ENCODE measurements at regions not wholly inside any gene's neighbourhood (a gene's known extent, or its start where the extent isn't known, plus 50 kb on each side); places are given as distances from the start of the nearest gene placed in this dataset.

DNA sequence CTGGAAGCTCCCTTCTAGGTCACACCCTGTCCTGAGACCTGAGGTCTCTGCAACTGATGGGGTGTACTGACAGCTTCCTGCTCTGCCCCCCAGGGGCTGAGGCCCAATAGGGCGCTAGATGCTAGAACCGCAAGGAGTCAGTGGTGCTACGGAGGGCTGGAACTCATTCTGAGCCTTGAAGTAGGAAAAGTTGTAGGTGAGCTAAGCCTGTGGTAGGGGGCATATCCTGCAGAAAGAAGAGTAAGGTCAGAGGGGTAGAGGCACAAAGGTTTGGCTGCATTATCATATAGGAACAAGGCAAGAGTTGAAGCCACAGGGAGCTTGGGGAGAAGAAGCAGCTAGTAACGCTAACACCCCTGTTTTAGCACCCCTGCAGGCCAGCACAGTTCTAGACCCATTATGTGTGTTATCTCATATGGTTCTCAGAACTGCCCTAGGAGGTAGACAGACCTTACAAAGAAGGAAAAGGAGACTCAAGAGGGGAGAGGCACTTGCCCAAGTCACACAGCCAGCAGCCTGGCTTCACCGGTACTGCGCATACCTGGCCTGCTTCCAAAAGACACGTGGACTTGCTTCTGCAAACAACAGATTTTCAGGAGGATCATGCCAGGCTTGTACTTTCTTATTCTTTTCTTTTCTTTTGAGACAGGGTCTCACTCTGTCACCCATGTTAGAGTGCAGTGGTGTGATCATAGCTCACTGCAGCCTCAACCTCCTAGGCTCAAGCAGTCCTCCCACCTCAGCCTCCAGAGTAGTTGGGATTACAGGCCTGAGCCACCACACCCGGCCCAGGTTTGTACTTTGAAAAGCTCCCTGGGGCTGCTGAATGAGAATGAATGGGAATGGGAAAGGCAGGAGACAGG is 156.1 kb downstream of the MRPL14 start:
- FAIRE-seq, result no peak
- in situ Hi-C loops (cut with HindIII; ENCODE audit: extremely low pct_ligation_motif_present, low pct_unique_long_range_greater_than_20kb), result no loop called here
- H2AFZ ChIP-seq (ENCODE audit: low read length), result no peak overlapping the region
- H3K4me3 ChIP-seq (replicated peaks in 1 of 3; ENCODE audit: insufficient read depth in 1 of 3, low read depth in 2 of 3, low read length in 3 of 3), result no peak overlapping the region
- ATAC-seq, result peak; percentile 35; the same call in 2 of the 3 replicates
- no peak for DNase-seq (ENCODE audit: low spot score)
- intact Hi-C loops (cut with micrococcal nuclease; ENCODE audit: unreplicated experiment), result no loop called here
- CTCF ChIA-PET (ENCODE audit: low intra/inter-chr PET ratio, low total read pairs), result no interaction called here
- peak overlapping the region; percentile 10; the same call in 1 of the 2 replicates for H3K4me2 ChIP-seq (ENCODE audit: low read depth, low read length)
- H3K4me1 ChIP-seq (ENCODE audit: insufficient read depth, low read length), result peaks cover 38% of the 10 kb centered on the region
- POLR2A ChIA-PET, result no interaction called here
- TF ChIP-seq ZNF572 (CRISPR knock-in tag; IDR thresholded peaks at IDR 0.05), result no peak
- no peak for TF ChIP-seq SOX13 (IDR thresholded peaks at IDR 0.05)
- TF ChIP-seq SOX13 (CRISPR knock-in tag; conservative IDR thresholded peaks at IDR 0.05 in 1 of 2, IDR thresholded peaks at IDR 0.05 in 1 of 2), result no peak
- no peak for TF ChIP-seq ZFP62 (CRISPR knock-in tag; IDR thresholded peaks at IDR 0.05)
- 0 out of 2 replicates have a peak, but pooled peaks have one; percentile 45 for TF ChIP-seq ZNF772 (CRISPR knock-in tag; IDR thresholded peaks at IDR 0.05)
- TF ChIP-seq ZFX (CRISPR knock-in tag; IDR thresholded peaks at IDR 0.05; ENCODE audit: low read depth), result peak; percentile 35; the same call in 1 of the 2 replicates
- TF ChIP-seq, protein P1, sequence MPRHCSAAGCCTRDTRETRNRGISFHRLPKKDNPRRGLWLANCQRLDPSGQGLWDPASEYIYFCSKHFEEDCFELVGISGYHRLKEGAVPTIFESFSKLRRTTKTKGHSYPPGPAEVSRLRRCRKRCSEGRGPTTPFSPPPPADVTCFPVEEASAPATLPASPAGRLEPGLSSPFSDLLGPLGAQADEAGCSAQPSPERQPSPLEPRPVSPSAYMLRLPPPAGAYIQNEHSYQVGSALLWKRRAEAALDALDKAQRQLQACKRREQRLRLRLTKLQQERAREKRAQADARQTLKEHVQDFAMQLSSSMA (CRISPR knock-in tag; IDR thresholded peaks at IDR 0.05), result peak; percentile 50; the same call in 1 of the 2 replicates
- peak; percentile 40 for TF ChIP-seq ZNF883 (CRISPR knock-in tag; IDR thresholded peaks at IDR 0.05; ENCODE audit: not compliant biosample characterization)
- 0 out of 2 replicates have a peak, but pooled peaks have one; percentile 21 for TF ChIP-seq NFKB2 (CRISPR knock-in tag; IDR thresholded peaks at IDR 0.05; ENCODE audit: borderline replicate concordance)
- TF ChIP-seq, protein P2, sequence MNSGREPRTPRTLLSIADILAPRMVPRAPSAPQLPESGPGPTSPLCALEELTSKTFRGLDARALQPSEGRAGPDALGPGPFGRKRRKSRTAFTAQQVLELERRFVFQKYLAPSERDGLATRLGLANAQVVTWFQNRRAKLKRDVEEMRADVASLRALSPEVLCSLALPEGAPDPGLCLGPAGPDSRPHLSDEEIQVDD (CRISPR knock-in tag; IDR thresholded peaks at IDR 0.05; ENCODE audit: borderline replicate concordance), result no peak
- TF ChIP-seq, protein P3, sequence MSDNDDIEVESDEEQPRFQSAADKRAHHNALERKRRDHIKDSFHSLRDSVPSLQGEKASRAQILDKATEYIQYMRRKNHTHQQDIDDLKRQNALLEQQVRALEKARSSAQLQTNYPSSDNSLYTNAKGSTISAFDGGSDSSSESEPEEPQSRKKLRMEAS (IDR thresholded peaks at IDR 0.05), result peak; percentile 43; the same call in 1 of the 2 replicates
- no peak for TF ChIP-seq MAFG (CRISPR knock-in tag; IDR thresholded peaks at IDR 0.05)
- peak; percentile 28; the same call in 1 of the 2 replicates for TF ChIP-seq MYC (CRISPR knock-in tag; IDR thresholded peaks at IDR 0.05; ENCODE audit: borderline replicate concordance)
- no peak for TF ChIP-seq ZSCAN25 (CRISPR knock-in tag; IDR thresholded peaks at IDR 0.05)
- TF ChIP-seq ZNF770 (CRISPR knock-in tag; IDR thresholded peaks at IDR 0.05), result peak; percentile 95
- no peak for TF ChIP-seq HIC2 (CRISPR knock-in tag; IDR thresholded peaks at IDR 0.05; ENCODE audit: low read depth)
- TF ChIP-seq CENPT (CRISPR knock-in tag; IDR thresholded peaks at IDR 0.05; ENCODE audit: low read depth), result no peak
- 0 out of 2 replicates have a peak, but pooled peaks have one; percentile 17 for TF ChIP-seq SAP130 (CRISPR knock-in tag; IDR thresholded peaks at IDR 0.05; ENCODE audit: low read depth)
- no peak for TF ChIP-seq ZSCAN20 (CRISPR knock-in tag; IDR thresholded peaks at IDR 0.05; ENCODE audit: borderline replicate concordance)
- no peaks in the 10 kb centered on the region for H3K79me2 ChIP-seq (ENCODE audit: insufficient read depth, low read length)
- no peaks in the 10 kb centered on the region for H4K20me1 ChIP-seq (ENCODE audit: insufficient read depth, low read length)
- 31% methylated on average over 8 of the region's 8 CpGs for WGBS (ENCODE audit: low lambda C conversion rate)
- peaks cover 5% of the 10 kb centered on the region; the same call in 1 of the 2 replicates for H3K9me3 ChIP-seq (ENCODE audit: low read length)
- no peak overlapping the region for H3K9ac ChIP-seq (ENCODE audit: insufficient read depth, low read depth, low read length)
- peaks cover 9 to 64% of the 10 kb centered on the region in 2 experiments; a peak in 4 of 5 replicates for H3K27me3 ChIP-seq (ENCODE audit: control insufficient read depth in 1 of 2, insufficient read depth in 2 of 2, low read length in 2 of 2)
- no TSS peak for BruUV-seq (replicated peaks)
- no peaks in the 10 kb centered on the region for H3K36me3 ChIP-seq (replicated peaks in 1 of 2; ENCODE audit: control insufficient read depth in 1 of 2, insufficient read depth in 2 of 2, low read length in 2 of 2)
- no peak overlapping the region for H3K27ac ChIP-seq (ENCODE audit: extremely low read length, insufficient read depth, low read length)
